HCT116 (cell line): ENCODE measurements at regions not wholly inside any gene's neighbourhood (a gene's known extent, or its start where the extent isn't known, plus 50 kb on each side); places are given as distances from the start of the nearest gene placed in this dataset.

Experiments used
- ATAC-seq: fragments of 200-7000 bp; cut with Tn5 transposase; 2 replicates; pipeline ENCODE4 v1.9.1; 2020; ENCODE audit warnings: mild to moderate bottlenecking, moderate library complexity
- BruUV-seq: library from RNA; stranded (reverse); fragments of 400-500 nt; replicated peaks from 2 replicates; lab custom pipeline; 2021; lab: Mats Ljungman, UMichigan
- CTCF ChIA-PET: fragments of 300-600 bp; sonication (Branson Sonifier 250); formaldehyde crosslinking; loops from one replicate; lab custom pipeline; 2021; ENCODE audit warnings: antibody characterized with exemption; lab: Charles Lee
- POLR2A ChIA-PET: fragments of 300-600, 350-600 bp; sonication (Branson Sonifier 250); formaldehyde crosslinking; loops from one replicate; lab custom pipeline; 2021; ENCODE audit warnings: antibody characterized with exemption; lab: Charles Lee
- RAD21 ChIA-PET, 2 experiments: fragments of 300-600 bp; sonication (Branson Sonifier 250); formaldehyde crosslinking; loops; one replicate each; lab custom pipeline; 2023; ENCODE audit warnings: low total read pairs in 2 of 2; ENCODE audit not compliant: uncharacterized antibody in 2 of 2, unreplicated experiment in 2 of 2, low non-redundant PET in 1 of 2; lab: Charles Lee
- DNase-seq: peaks from one replicate; pipeline ENCODE4 v3.0.0-alpha.2; 2010; ENCODE audit warnings: low read depth, low spot score
- H2AFZ ChIP-seq: fragments of 200-600 bp; shearing (Covaris generic), sonication (generic); 2 replicates; pipeline ENCODE4 v1.6.1; 2017; ENCODE audit warnings: low read depth, mixed run types, mixed read lengths, antibody characterized with exemption, low read length; ENCODE audit not compliant: poor library complexity, severe bottlenecking
- H3K27ac ChIP-seq: 2 replicates; pipeline ENCODE4 v1.5.1; 2012; ENCODE audit warnings: low read depth, low read length
- H3K27me3 ChIP-seq: fragments of 200-600 bp; sonication (generic); 2 replicates; pipeline ENCODE4 v1.6.1; 2016; ENCODE audit warnings: mixed run types, low read length, mixed read lengths; ENCODE audit not compliant: insufficient read depth
- H3K36me3 ChIP-seq, 2 experiments: fragments of 200-500 bp in 1 of 2; fragments of 200-600 bp in 1 of 2; sonication (Bioruptor generic) in 1 of 2; sonication (generic) in 1 of 2; 2 replicates each; pipeline versions ENCODE4 v1.5.1 to v1.6.1; 2014 to 2016; ENCODE audit warnings: low read length in 2 of 2, inconsistent platforms in 1 of 2, mixed read lengths in 1 of 2, mixed run types in 1 of 2; ENCODE audit not compliant: insufficient read depth in 2 of 2, control insufficient read depth in 1 of 2
- H3K4me1 ChIP-seq, 2 experiments: fragments of 200-600 bp in 1 of 2; sonication (generic) in 1 of 2; 2 replicates each; pipeline versions ENCODE4 v1.5.1 to v1.6.1; 2012 to 2017; ENCODE audit warnings: low read length in 2 of 2, inconsistent platforms in 1 of 2, mild to moderate bottlenecking in 1 of 2, mixed read lengths in 1 of 2, mixed run types in 1 of 2, moderate library complexity in 1 of 2; ENCODE audit not compliant: insufficient read depth in 2 of 2, control insufficient read depth in 1 of 2
- H3K4me2 ChIP-seq: fragments of 200-600 bp; sonication (generic); 2 replicates; pipeline ENCODE4 v1.6.1; 2017; ENCODE audit warnings: mixed run types, low read length, mixed read lengths
- H3K4me3 ChIP-seq, 2 experiments: fragments of 200-600 bp in 1 of 2; sonication (generic) in 1 of 2; replicated peaks in 1 of 2; 2 replicates each; pipeline ENCODE4 v1.5.1; 2011 to 2016; ENCODE audit warnings: low read length in 2 of 2, control low read depth in 1 of 2, low read depth in 1 of 2, mild to moderate bottlenecking in 1 of 2, mixed read lengths in 1 of 2, mixed run types in 1 of 2
- H3K79me2 ChIP-seq: fragments of 200-600 bp; sonication (generic); 2 replicates; pipeline ENCODE4 v1.6.1; 2017; ENCODE audit warnings: mild to moderate bottlenecking, mixed run types, low read length, moderate library complexity, mixed read lengths; ENCODE audit not compliant: insufficient read depth
- H3K9ac ChIP-seq: fragments of 200-600 bp; sonication (generic); 2 replicates; pipeline ENCODE4 v1.6.1; 2016; ENCODE audit warnings: low read length, mixed read lengths
- H3K9me2 ChIP-seq: fragments of 200-600 bp; sonication (generic), shearing (Covaris generic); 2 replicates; pipeline ENCODE4 v1.6.1; 2017; ENCODE audit warnings: mixed run types, mild to moderate bottlenecking, moderate library complexity; ENCODE audit not compliant: insufficient read depth
- H3K9me3 ChIP-seq, 2 experiments: fragments of 200-500 bp in 1 of 2; fragments of 200-600 bp in 1 of 2; sonication (Bioruptor generic) in 1 of 2; sonication (generic) in 1 of 2; 2 replicates each; pipeline ENCODE4 v1.6.1; 2014 to 2017; ENCODE audit warnings: low read length in 2 of 2, mixed read lengths in 2 of 2, inconsistent platforms in 1 of 2, low read depth in 1 of 2, mild to moderate bottlenecking in 1 of 2, mixed run types in 1 of 2, moderate library complexity in 1 of 2; ENCODE audit not compliant: control insufficient read depth in 1 of 2, insufficient read depth in 1 of 2
- H4K20me1 ChIP-seq: fragments of 200-600 bp; sonication (generic), shearing (Covaris generic); 2 replicates; pipeline ENCODE4 v1.6.1; 2017; ENCODE audit warnings: mixed run types, mild to moderate bottlenecking, moderate library complexity; ENCODE audit not compliant: insufficient read depth
- CBX3 ChIP-seq: IDR thresholded peaks from 2 replicates; pipeline ENCODE4 v1.6.1; 2012; ENCODE audit warnings: low read depth
- EGR1 ChIP-seq: IDR thresholded peaks from 2 replicates; pipeline ENCODE4 v1.6.1; 2012; ENCODE audit warnings: low read depth
- EZH2 ChIP-seq: fragments of 200-600 bp; sonication (generic); IDR thresholded peaks from 2 replicates; pipeline ENCODE4 v1.6.1; 2017; ENCODE audit warnings: antibody characterized with exemption, mixed run types
- FOSL1 ChIP-seq: IDR thresholded peaks from 2 replicates; pipeline ENCODE4 v1.6.1; 2012; ENCODE audit warnings: low read depth
- JUND ChIP-seq: IDR thresholded peaks from 2 replicates; pipeline ENCODE4 v1.6.1; 2012
- POLR2A ChIP-seq: IDR thresholded peaks from 2 replicates; pipeline ENCODE4 v1.7.0; 2011; ENCODE audit warnings: borderline replicate concordance; ENCODE audit not compliant: insufficient read depth, insufficient read length; ENCODE audit errors: extremely low read depth
- POLR2AphosphoS5 ChIP-seq: IDR thresholded peaks from 2 replicates; pipeline ENCODE4 v1.6.1; 2011; ENCODE audit warnings: mild to moderate bottlenecking, low read depth, low read length, moderate library complexity
- RAD21 ChIP-seq: IDR thresholded peaks from 2 replicates; pipeline ENCODE4 v1.6.1; 2012; ENCODE audit warnings: low read depth, mild to moderate bottlenecking
- SIN3A ChIP-seq: IDR thresholded peaks from 2 replicates; pipeline ENCODE4 v1.6.1; 2012; ENCODE audit warnings: low read depth
- YY1 ChIP-seq: IDR thresholded peaks from 2 replicates; pipeline ENCODE4 v1.6.1; 2011; ENCODE audit warnings: low read length, low read depth, moderate library complexity, mild to moderate bottlenecking; ENCODE audit not compliant: insufficient replicate concordance; ENCODE audit errors: extremely low read depth
- ZFX ChIP-seq: fragments of 450-650 bp; IDR thresholded peaks from 2 replicates; pipeline ENCODE4 v1.6.1; 2017
- ZNF274 ChIP-seq: fragments of 200-500 bp; sonication (Bioruptor generic); IDR thresholded peaks from 2 replicates; pipeline ENCODE4 v1.6.1; 2014; ENCODE audit warnings: mild to moderate bottlenecking, low read depth, low read length, inconsistent platforms
- intact Hi-C: fragments of 100-400 bp; cut with micrococcal nuclease; formaldehyde crosslinking; loops from 2 replicates; pipeline ENCODE4 v1.10.0; 2022
- TF ChIP-seq, protein P1 (sequence below), 3 experiments: fragments of 200-600 bp in 1 of 3; sonication (generic) in 1 of 3; IDR thresholded peaks in 2 of 3; conservative IDR thresholded peaks in 1 of 3; 2 replicates each; pipeline ENCODE4 v1.5.1; 2012 to 2017; ENCODE audit warnings: low read depth in 2 of 3, low read length in 2 of 3, antibody characterized with exemption in 1 of 3, borderline replicate concordance in 1 of 3, control low read depth in 1 of 3, mild to moderate bottlenecking in 1 of 3, mixed read lengths in 1 of 3, mixed run types in 1 of 3, moderate library complexity in 1 of 3; ENCODE audit not compliant: insufficient read depth in 1 of 3

DNA sequence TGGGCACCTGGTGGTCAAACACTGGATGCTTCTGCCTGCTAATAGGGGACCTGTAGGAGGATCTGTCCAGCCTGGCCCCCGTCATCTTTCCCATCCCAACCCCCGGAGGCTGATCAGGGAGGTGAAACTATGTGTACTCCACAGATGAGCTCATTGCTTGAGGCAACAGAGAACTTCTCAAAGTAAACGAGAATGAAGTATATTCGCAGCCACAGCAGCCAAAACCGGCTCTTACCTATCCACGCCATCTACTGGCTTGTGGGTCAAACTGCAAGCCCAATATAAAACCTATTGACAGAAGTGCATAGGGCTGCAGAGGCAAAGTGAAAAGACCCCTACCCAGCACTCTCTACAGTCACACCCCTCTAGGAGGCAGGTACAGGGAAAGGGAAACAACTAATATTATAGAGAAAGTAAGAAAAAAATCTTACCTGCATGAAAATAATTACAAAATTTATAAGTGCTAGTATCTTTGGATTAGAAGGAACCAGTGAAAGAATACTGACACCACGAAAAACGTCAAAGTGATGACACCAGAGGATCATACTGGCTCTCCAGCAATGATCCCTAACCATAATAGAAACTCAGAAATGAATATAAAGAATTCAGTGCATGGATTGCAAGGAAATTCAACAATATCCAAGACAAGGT is 973.5 kb downstream of the ANKRD7 start:
- Histone ChIP-seq H3K9ac (no peak overlapping the region), H3K79me2 (no peaks in the 10 kb centered on the region), H3K4me3 (no peak overlapping the region), H3K9me2 (no peaks in the 10 kb centered on the region), H3K9me3 (no peaks in the 10 kb centered on the region), H3K27ac (no peak overlapping the region), H2AFZ (peak overlapping the region; percentile 72), H3K4me2 (peak overlapping the region; percentile 52), H3K36me3 (no peaks in the 10 kb centered on the region), H4K20me1 (no peaks in the 10 kb centered on the region), H3K27me3 (no peaks in the 10 kb centered on the region), H3K4me1 (no peaks in the 10 kb centered on the region)
- RAD21 ChIA-PET = no interaction called here
- POLR2A ChIA-PET = no interaction called here
- peak; percentile 93 for ATAC-seq
- peak; percentile 29 for DNase-seq
- no TSS peak for BruUV-seq
- intact Hi-C loops = loop anchor here (5.0 kb wide), 2 partner anchors 276 to 846 kb away; no protein-coding TSS in a partner anchor
- CTCF ChIA-PET = interaction anchor here (1.0 to 2.4 kb wide), 3 partner anchors 20 to 278 kb away, joined by 4 to 13 read pairs (median 5); no protein-coding TSS in a partner anchor
- TF ChIP-seq, protein P1, sequence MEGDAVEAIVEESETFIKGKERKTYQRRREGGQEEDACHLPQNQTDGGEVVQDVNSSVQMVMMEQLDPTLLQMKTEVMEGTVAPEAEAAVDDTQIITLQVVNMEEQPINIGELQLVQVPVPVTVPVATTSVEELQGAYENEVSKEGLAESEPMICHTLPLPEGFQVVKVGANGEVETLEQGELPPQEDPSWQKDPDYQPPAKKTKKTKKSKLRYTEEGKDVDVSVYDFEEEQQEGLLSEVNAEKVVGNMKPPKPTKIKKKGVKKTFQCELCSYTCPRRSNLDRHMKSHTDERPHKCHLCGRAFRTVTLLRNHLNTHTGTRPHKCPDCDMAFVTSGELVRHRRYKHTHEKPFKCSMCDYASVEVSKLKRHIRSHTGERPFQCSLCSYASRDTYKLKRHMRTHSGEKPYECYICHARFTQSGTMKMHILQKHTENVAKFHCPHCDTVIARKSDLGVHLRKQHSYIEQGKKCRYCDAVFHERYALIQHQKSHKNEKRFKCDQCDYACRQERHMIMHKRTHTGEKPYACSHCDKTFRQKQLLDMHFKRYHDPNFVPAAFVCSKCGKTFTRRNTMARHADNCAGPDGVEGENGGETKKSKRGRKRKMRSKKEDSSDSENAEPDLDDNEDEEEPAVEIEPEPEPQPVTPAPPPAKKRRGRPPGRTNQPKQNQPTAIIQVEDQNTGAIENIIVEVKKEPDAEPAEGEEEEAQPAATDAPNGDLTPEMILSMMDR (IDR thresholded peaks at IDR 0.05 in 2 of 3, conservative IDR thresholded peaks at IDR 0.05 in 1 of 3; ENCODE audit: borderline replicate concordance in 1 of 3, insufficient read depth in 1 of 3, low read depth in 2 of 3, low read length in 2 of 3) = peak; percentile 44 to 85 (median 76); a peak in 5 of 6 replicates
- TF ChIP-seq RAD21 (peak; percentile 66), CBX3 (peak; percentile 53; the same call in 1 of the 2 replicates), EZH2 (no peak)

DNA sequence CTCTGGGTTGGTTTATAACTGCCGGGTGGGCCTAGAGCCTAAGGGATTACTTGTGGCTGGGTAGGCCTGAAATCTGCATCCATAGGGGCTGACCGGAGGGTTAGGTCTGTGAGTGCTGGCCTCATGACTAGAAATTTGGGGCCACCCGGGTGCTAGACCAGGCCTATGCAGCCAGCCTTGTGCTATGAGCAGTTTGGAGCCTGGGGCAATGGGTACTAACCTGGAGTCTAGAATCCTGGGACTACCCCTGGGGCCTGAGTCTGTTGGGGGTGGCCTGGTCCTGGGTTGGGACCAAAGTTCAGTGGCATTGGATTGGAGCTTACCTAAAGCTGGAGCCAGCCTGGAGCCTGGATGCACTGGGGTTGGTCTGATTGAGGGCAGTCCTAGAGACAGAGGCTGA is 995.2 kb downstream of the ANKRD7 start:
- Histone ChIP-seq H3K27me3 (no peaks in the 10 kb centered on the region), H3K9me2 (no peaks in the 10 kb centered on the region), H3K9ac (no peak overlapping the region), H4K20me1 (no peaks in the 10 kb centered on the region), H3K79me2 (no peaks in the 10 kb centered on the region), H3K27ac (no peak overlapping the region), H3K4me2 (no peak overlapping the region), H2AFZ (no peak overlapping the region), H3K9me3 (no peaks in the 10 kb centered on the region; a peak in 1 of 4 replicates), H3K36me3 (no peaks in the 10 kb centered on the region), H3K4me1 (no peaks in the 10 kb centered on the region), H3K4me3 (no peak overlapping the region)
- POLR2A ChIA-PET = no interaction called here
- DNase-seq (no peak), ATAC-seq (no peak)
- RAD21 ChIA-PET = no interaction called here
- intact Hi-C loops = no loop called here
- TF ChIP-seq POLR2A (no peak), EZH2 (no peak), ZFX (no peak), JUND (no peak), RAD21 (no peak), POLR2AphosphoS5 (no peak), YY1 (no peak), ZNF274 (no peak), EGR1 (no peak), SIN3A (no peak), FOSL1 (no peak)
- TF ChIP-seq, protein P1 (IDR thresholded peaks at IDR 0.05 in 2 of 3, conservative IDR thresholded peaks at IDR 0.05 in 1 of 3; ENCODE audit: borderline replicate concordance in 1 of 3, insufficient read depth in 1 of 3, low read depth in 2 of 3, low read length in 2 of 3) = no peak
- CTCF ChIA-PET = no interaction called here
- BruUV-seq = no TSS peak
